GDM1 (cell line): ENCODE measurements at regions not wholly inside any gene's neighbourhood (a gene's known extent, or its start where the extent isn't known, plus 50 kb on each side); places are given as distances from the start of the nearest gene placed in this dataset.

Source experiments
- DNase-seq: peaks from one replicate; lab custom pipeline; 2025; lab: John Stamatoyannopoulos, UW

DNA sequence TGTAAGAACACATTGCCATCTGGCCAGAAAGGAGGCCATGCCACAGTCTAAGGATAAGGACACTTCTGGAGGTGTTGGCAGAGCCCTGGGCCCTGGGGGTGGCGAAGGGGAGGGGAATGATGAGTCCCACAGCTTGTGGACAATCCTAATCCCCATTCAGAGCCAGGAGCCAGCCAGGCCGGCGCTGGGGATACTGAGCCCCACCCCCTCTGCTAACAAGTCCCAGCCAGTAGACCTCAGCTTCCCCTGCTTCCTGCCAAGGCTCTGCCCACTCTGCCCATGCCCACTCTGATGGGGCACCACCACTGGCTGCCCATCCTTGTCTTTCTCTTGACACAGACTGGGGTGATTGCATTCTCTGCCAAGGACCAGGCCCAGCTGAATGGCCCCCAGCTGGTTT is 71.9 kb downstream of the NAV1 start:
- no peak for DNase-seq

GRCh38 chr1:201612645-201613044 is 73.7 kb downstream of the NAV1 start:
- no peak for DNase-seq

DNA sequence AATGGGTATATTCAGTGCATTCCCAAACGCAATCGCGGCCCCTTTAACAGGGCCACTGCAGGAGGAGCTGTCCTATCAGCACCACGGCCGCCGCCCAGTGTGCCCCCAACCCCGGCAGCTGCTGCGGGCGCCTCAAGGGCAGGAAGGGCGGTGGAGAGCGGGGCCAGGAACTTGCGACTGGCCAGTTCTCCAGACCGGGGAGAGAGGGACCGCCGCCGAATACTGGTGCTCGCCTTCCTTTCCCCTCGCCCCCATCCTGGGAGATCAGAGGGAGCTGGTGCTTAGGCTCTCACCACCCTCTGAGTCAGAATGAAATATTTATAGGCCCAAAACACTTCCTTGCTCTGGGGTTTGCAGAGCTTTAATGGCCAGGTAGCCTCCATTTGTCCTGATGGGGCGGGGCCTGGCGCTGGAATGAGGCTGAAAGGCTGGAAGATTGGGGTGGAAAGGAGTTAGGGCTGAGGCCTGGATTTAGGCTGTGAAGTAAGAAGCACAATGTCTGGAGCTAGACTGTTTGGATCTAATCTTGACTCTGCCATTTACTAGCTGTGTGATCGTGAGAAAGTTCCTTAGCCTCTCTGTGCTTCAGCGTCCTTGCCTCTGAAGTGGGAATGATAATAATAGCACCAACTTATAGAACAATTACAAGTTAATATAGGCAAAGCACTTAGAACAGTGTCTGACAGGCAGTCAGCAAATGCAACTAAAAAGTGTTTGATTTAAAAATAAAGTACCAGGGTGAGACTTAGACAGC is 75.5 kb downstream of the NAV1 start:
- no peak for DNase-seq

GRCh38 chr1:201617157-201617556 is 78.2 kb downstream of the NAV1 start:
- no peak for DNase-seq

DNA sequence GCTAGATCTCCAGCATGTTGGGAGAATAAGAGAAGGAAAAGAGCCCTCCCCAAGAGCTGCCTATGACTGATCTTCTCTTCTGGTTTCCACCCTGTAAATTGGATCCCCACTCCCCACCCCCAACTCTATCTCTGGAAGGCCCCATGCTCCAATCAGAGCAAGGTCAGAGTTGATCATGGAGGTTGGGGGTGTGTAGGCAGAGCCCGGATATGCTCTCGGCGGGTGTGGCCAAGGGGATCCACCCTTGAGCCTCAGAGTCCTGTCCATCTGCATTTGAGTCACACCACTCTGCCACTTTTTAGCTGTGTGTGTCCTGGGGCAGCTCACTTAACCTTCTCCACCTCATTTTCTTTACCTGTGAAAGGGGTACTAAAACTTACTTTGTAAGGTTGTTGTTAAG is 79.5 kb downstream of the NAV1 start:
- DNase-seq = no peak

GRCh38 chr1:201618905-201619304 is 80.0 kb downstream of the NAV1 start:
- no peak for DNase-seq

- no peak for DNase-seq
These were observed 80.6 kb downstream of the NAV1 start for GRCh38 chr1:201619513-201619912.

GRCh38 chr1:201622353-201622752 is 83.4 kb downstream of the NAV1 start:
- DNase-seq = no peak

DNA sequence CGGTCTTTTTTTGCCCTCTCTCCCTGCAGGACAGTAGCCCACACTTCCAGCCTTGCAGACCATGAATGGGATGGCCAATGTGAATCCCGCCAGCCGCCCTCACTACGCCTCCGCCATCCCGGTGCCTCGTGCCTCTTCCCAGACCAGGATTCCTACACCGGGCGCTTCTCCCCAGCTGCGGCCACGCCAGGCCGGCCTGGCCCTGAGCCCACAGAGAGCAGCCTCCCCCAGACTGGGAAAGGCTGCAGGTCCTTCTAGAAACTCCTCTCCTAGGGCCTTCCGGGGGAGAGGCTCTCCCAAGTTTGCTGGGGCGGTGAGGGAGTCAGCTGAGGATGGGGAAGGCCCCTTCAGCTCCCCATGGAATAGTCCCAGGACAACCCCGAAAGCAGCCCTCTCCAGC is 83.9 kb downstream of the NAV1 start:
- DNase-seq = no peak

DNA sequence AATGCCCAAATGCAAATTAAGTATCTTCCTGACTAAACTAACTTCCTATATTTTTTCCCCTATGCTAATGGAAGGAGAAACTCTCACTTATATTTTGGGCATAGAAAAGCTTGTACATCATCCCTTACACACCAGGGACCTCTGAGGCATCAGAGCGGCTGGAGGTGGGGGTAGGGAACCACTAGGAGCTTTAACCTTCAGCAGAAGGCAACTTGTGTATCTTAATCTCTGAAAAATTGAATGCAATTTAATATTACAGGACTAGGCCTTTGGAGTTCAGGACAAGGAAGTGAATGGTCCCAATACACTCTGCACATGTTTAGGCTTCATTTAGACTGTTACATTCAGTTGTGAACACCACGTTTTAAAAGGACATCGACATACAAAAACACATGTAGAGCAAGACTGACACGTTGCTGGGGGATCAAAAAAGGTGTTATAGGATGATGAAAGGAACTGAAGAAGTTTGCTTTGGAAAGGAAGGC is 85.9 kb downstream of the NAV1 start:
- DNase-seq = no peak

DNA sequence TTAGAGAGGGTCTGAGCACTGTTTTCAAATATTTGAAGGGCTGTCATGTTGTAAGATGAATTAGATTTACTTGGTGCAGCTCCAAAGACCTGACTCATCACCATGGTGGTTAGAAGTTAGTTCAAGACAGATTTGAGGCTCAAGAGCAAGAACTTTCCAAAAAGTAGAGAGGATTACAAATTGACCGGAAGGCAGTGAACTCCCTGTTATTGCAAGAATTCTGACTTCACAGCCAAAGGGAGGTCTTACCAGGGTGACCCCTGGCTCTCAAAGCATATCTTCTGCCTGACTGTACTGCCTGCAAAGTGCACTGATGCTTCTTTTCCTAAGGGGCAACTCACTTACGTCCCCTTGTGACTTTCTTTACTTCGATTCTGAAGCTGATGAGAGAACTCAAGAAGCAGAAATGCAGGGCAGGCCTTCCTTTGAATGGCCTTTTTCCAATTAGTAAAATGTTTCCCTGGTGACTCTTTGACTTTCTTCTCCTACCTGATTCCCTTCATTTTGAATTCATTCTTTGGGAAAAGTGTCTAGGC is 86.4 kb downstream of the NAV1 start:
- no peak for DNase-seq

GRCh38 chr1:201625851-201626251 is 86.9 kb downstream of the NAV1 start:
- DNase-seq = no peak

DNA sequence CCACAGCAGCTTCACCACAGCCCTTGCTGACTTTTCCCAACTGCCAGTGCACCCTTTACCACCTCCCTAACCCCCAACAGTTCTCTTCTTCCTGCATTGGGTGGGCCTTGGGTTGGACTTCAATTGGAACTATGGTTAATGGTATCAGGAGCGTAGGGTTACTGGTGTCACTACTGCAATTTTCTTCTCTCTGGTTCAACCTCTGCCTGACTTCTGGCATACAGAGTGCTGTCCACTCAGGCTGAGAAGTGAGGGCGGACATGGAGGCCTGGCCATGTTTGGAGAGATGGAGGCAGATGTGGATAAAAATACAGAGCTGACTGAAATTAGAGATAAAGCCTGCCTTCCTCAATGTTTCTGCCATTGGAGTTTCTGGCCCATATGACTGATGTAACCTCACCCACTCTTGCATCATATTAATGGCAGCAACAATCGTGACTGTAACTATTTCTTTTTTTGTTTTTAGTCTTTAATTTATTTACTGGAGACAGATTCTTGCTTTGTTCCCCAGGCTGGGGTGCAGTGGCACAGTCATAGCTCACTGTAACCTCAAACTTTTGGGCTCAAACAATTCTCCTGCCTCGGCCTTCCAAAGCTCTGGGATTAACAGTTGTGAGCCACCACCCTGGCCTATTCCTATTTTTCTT is 87.8 kb downstream of the NAV1 start:
- DNase-seq = no peak

- no peak for DNase-seq
These were observed 89.6 kb downstream of the NAV1 start for GRCh38 chr1:201628490-201628889.

GRCh38 chr1:201630582-201630981 is 91.7 kb downstream of the NAV1 start:
- no peak for DNase-seq

GRCh38 chr1:201631037-201631436 is 92.1 kb downstream of the NAV1 start:
- DNase-seq = no peak

DNA sequence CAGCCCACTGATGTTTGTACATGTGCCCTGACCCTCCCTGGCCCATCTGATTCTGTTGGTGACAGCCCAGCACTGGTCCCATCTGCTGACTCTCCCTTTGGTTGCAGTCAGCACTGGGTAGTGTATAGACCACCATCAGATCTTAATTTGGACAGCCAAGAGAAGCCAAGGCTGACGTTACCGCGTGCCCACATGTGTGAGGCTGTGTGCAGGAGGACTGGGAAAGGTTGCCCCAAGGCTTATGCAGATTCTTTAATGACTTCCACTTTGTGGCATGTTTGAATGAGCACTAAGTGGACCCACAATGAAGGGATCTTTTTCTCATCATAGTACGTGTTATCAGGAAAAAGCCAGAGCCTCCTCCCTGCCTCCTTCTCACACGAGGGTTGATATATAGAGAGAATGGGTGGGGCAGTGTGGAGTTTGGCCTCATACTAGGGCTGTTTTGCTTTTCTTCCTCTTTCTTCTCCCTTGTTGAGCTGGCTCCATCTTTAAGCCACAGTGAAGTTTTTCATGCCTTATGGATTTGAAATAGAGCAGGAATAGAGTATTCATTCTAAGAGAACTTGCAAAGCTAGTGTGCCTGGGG is 93.5 kb downstream of the NAV1 start:
- no peak for DNase-seq

DNA sequence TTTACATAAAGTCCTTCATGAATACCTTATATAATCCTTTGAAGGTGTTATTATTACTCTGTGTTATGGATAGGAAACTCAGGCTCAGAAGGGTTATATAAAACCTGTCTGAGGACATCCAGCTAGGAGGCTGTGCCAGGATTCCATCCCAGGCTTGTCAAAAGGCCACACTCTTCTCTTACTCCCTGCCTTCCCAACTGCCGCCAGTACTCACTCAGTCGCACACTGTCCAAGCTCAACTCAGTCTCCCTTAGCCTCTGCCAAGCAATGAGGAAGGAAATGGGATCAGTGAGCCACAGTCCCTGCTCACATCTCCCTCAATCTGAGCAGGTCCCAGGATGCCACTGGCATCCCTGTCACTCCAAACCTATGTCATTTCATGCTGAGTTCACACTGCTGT is 94.4 kb downstream of the NAV1 start:
- no peak for DNase-seq

- DNase-seq = no peak
These were observed 94.9 kb downstream of the NAV1 start for GRCh38 chr1:201633811-201634210.

- DNase-seq = no peak
These were observed 95.3 kb downstream of the NAV1 start for GRCh38 chr1:201634261-201634660.

GRCh38 chr1:201636097-201636496 is 97.2 kb downstream of the NAV1 start:
- no peak for DNase-seq

DNA sequence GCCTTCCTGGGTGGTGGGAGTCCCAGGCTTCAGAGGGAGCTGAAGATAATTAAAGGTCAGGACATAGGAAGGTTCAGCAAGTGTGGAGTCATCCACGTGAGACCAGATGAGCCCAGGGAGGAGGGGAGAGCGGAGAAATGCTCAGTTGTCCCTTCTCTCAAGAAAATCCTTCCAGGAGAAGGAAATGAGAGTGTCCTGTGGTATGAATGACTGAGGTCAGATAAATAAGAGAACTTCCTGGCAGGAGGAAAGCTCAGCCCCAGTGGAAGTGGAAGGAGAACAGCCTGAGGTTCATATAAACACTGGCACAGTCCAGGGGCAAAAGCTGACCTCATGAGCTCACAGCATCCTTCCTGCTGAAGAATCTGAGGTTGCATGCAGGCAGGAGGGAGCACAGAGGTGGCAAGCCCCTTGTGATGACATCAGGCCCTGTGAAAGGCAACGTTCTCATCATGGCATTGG is 97.6 kb downstream of the NAV1 start:
- DNase-seq = no peak
